ENCODE measurements at regions not wholly inside any gene's neighbourhood (a gene's known extent, or its start where the extent isn't known, plus 50 kb on each side); places are given as distances from the start of the nearest gene placed in this dataset.

DNA sequence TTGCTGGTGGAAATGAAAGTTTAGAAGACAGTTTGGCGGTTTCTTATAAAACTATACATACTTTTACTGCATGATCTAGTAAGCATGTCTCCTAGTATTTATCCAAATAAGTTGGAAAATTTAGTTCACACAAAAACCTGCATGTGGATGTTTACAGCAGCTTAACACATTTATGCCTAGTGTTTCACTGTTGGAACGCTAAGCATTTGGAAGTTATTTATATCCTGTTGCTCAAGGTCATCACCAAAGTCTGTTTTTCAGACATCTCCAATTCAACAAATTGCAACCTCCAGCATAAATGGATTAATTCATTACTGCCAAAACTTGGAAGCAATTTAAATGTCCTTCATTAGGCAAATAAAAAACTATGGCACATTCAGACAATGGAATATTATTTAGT is 461.8 kb downstream of the SUCLA2 start:
- Histone ChIP-seq H3K4me3 (ENCODE audit: low read depth, low read length) (no peak overlapping the region), H3K9me3 (ENCODE audit: control insufficient read depth, insufficient read depth, low read depth, low read length) (no peaks in the 10 kb centered on the region), H3K27ac (ENCODE audit: extremely low read depth, low read depth, low read length) (no peak overlapping the region), H3K4me1 (ENCODE audit: control insufficient read depth, insufficient read depth, low read length) (no peaks in the 10 kb centered on the region), H3K36me3 (ENCODE audit: control insufficient read depth in 2 of 2, insufficient read depth in 1 of 2, low read length in 2 of 2) (no peaks in the 10 kb centered on the region)
- TF ChIP-seq ZNF530 (tag by site-specific recombination; IDR thresholded peaks at IDR 0.05; ENCODE audit: low read depth) (no peak), ZNF140 (tag by site-specific recombination; IDR thresholded peaks at IDR 0.05) (no peak), ZXDB (tag by site-specific recombination; IDR thresholded peaks at IDR 0.05) (no peak)
- TF ChIP-seq, protein P1, sequence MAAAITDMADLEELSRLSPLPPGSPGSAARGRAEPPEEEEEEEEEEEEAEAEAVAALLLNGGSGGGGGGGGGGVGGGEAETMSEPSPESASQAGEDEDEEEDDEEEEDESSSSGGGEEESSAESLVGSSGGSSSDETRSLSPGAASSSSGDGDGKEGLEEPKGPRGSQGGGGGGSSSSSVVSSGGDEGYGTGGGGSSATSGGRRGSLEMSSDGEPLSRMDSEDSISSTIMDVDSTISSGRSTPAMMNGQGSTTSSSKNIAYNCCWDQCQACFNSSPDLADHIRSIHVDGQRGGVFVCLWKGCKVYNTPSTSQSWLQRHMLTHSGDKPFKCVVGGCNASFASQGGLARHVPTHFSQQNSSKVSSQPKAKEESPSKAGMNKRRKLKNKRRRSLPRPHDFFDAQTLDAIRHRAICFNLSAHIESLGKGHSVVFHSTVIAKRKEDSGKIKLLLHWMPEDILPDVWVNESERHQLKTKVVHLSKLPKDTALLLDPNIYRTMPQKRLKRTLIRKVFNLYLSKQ (tag by site-specific recombination; IDR thresholded peaks at IDR 0.05; ENCODE audit: borderline replicate concordance) = no peak
- ChIA-PET CTCF (no interaction called here), POLR2A (no interaction called here)

- no peak overlapping the region for H3K27ac ChIP-seq (ENCODE audit: extremely low read depth, low read depth, low read length)
- ChIA-PET POLR2A (no interaction called here), CTCF (no interaction called here)
- H3K4me3 ChIP-seq (ENCODE audit: low read depth, low read length) = no peak overlapping the region
- H3K36me3 ChIP-seq (ENCODE audit: control insufficient read depth in 2 of 2, insufficient read depth in 1 of 2, low read length in 2 of 2) = no peaks in the 10 kb centered on the region
- no peaks in the 10 kb centered on the region for H3K4me1 ChIP-seq (ENCODE audit: control insufficient read depth, insufficient read depth, low read length)
- H3K9me3 ChIP-seq (ENCODE audit: control insufficient read depth, insufficient read depth, low read depth, low read length) = no peaks in the 10 kb centered on the region
- TF ChIP-seq ZNF670 (tag by site-specific recombination; IDR thresholded peaks at IDR 0.05; ENCODE audit: low read depth) (no peak), TSHZ1 (tag by site-specific recombination; IDR thresholded peaks at IDR 0.05; ENCODE audit: borderline replicate concordance) (no peak), ZFP37 (tag by site-specific recombination; IDR thresholded peaks at IDR 0.05) (no peak), ZNF645 (tag by site-specific recombination; IDR thresholded peaks at IDR 0.05) (no peak), ZNF544 (tag by site-specific recombination; IDR thresholded peaks at IDR 0.05) (no peak), ZNF747 (tag by site-specific recombination; IDR thresholded peaks at IDR 0.05) (no peak), GLI2 (tag by site-specific recombination; IDR thresholded peaks at IDR 0.05; ENCODE audit: borderline replicate concordance, low read depth) (no peak), KLF16 (tag by site-specific recombination; IDR thresholded peaks at IDR 0.05) (no peak), SP7 (tag by site-specific recombination; IDR thresholded peaks at IDR 0.05) (no peak), SETDB1 (IDR thresholded peaks at IDR 0.05; ENCODE audit: insufficient read length, low read length) (no peak), ZNF555 (tag by site-specific recombination; conservative IDR thresholded peaks at IDR 0.05) (no peak), ZNF792 (tag by site-specific recombination; IDR thresholded peaks at IDR 0.05) (no peak), ZNF174 (tag by site-specific recombination; IDR thresholded peaks at IDR 0.05) (no peak), ZNF391 (tag by site-specific recombination; IDR thresholded peaks at IDR 0.05; ENCODE audit: borderline replicate concordance, low read depth) (no peak), ZNF292 (tag by site-specific recombination; IDR thresholded peaks at IDR 0.05; ENCODE audit: borderline replicate concordance, low read depth) (no peak), ZNF26 (tag by site-specific recombination; IDR thresholded peaks at IDR 0.05) (no peak)
- TF ChIP-seq, protein P2, sequence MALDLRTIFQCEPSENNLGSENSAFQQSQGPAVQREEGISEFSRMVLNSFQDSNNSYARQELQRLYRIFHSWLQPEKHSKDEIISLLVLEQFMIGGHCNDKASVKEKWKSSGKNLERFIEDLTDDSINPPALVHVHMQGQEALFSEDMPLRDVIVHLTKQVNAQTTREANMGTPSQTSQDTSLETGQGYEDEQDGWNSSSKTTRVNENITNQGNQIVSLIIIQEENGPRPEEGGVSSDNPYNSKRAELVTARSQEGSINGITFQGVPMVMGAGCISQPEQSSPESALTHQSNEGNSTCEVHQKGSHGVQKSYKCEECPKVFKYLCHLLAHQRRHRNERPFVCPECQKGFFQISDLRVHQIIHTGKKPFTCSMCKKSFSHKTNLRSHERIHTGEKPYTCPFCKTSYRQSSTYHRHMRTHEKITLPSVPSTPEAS (tag by site-specific recombination; IDR thresholded peaks at IDR 0.05) = no peak
- TF ChIP-seq, protein P3, sequence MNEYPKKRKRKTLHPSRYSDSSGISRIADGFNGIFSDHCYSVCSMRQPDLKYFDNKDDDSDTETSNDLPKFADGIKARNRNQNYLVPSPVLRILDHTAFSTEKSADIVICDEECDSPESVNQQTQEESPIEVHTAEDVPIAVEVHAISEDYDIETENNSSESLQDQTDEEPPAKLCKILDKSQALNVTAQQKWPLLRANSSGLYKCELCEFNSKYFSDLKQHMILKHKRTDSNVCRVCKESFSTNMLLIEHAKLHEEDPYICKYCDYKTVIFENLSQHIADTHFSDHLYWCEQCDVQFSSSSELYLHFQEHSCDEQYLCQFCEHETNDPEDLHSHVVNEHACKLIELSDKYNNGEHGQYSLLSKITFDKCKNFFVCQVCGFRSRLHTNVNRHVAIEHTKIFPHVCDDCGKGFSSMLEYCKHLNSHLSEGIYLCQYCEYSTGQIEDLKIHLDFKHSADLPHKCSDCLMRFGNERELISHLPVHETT (tag by site-specific recombination; IDR thresholded peaks at IDR 0.05) = no peak
Observed at GRCh38 chr13:47523771-47524170, 477.3 kb downstream of the SUCLA2 start.
